ENCODE measurements at regions not wholly inside any gene's neighbourhood (a gene's known extent, or its start where the extent isn't known, plus 50 kb on each side); places are given as distances from the start of the nearest gene placed in this dataset.

- Histone ChIP-seq H3K27me3 (no peaks in the 10 kb centered on the region), H3K4me1 (ENCODE audit: control insufficient read depth in 1 of 2, insufficient read depth in 1 of 2, low read depth in 1 of 2, low read length in 1 of 2) (no peaks in the 10 kb centered on the region), H3K27ac (no peak overlapping the region), H3K9me3 (no peaks in the 10 kb centered on the region), H3K36me3 (no peaks in the 10 kb centered on the region), H3K4me3 (ENCODE audit: low read depth in 1 of 2, low read length in 1 of 2) (no peak overlapping the region)
- TF ChIP-seq, protein P1, sequence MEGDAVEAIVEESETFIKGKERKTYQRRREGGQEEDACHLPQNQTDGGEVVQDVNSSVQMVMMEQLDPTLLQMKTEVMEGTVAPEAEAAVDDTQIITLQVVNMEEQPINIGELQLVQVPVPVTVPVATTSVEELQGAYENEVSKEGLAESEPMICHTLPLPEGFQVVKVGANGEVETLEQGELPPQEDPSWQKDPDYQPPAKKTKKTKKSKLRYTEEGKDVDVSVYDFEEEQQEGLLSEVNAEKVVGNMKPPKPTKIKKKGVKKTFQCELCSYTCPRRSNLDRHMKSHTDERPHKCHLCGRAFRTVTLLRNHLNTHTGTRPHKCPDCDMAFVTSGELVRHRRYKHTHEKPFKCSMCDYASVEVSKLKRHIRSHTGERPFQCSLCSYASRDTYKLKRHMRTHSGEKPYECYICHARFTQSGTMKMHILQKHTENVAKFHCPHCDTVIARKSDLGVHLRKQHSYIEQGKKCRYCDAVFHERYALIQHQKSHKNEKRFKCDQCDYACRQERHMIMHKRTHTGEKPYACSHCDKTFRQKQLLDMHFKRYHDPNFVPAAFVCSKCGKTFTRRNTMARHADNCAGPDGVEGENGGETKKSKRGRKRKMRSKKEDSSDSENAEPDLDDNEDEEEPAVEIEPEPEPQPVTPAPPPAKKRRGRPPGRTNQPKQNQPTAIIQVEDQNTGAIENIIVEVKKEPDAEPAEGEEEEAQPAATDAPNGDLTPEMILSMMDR (IDR thresholded peaks at IDR 0.05) = no peak
Measured at GRCh38 chr4:123248085-123248659, 148.4 kb upstream of the SPRY1 start.

GRCh38 chr4:123249821-123250220 lies 146.8 kb upstream of the SPRY1 start:
- H3K27me3 ChIP-seq = no peaks in the 10 kb centered on the region
- H3K9me3 ChIP-seq = no peaks in the 10 kb centered on the region
- no peaks in the 10 kb centered on the region for H3K36me3 ChIP-seq
- no peak overlapping the region for H3K4me3 ChIP-seq (ENCODE audit: low read depth in 1 of 2, low read length in 1 of 2)
- no peak overlapping the region for H3K27ac ChIP-seq
- TF ChIP-seq, protein P1 (IDR thresholded peaks at IDR 0.05) = no peak
- H3K4me1 ChIP-seq (ENCODE audit: control insufficient read depth in 1 of 2, insufficient read depth in 1 of 2, low read depth in 1 of 2, low read length in 1 of 2) = no peaks in the 10 kb centered on the region

- Histone ChIP-seq H3K36me3 (no peaks in the 10 kb centered on the region), H3K27me3 (no peaks in the 10 kb centered on the region), H3K27ac (no peak overlapping the region), H3K4me1 (ENCODE audit: control insufficient read depth in 1 of 2, insufficient read depth in 1 of 2, low read depth in 1 of 2, low read length in 1 of 2) (no peaks in the 10 kb centered on the region), H3K4me3 (ENCODE audit: low read depth in 1 of 2, low read length in 1 of 2) (no peak overlapping the region), H3K9me3 (no peaks in the 10 kb centered on the region)
- TF ChIP-seq, protein P1 (IDR thresholded peaks at IDR 0.05) = no peak
Measured at GRCh38 chr4:123250843-123251242, 145.8 kb upstream of the SPRY1 start.

DNA sequence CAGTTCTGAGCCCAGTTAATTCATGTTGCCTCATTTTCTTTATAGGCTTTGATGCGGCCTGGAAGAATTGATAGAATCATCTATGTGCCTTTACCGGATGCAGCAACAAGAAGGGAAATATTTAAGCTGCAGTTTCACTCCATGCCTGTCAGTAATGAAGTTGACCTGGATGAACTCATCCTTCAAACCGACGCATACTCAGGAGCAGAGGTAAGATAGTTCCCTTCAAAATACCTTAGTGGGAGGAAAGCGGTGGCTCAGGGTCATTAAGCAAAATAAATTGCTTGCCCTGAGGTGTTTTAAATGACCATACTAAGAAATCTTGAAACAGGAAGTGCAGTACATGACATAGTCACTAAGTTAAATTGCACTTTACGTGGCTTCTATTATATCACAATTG lies 140.6 kb upstream of the SPRY1 start:
- H3K4me3 ChIP-seq (ENCODE audit: low read depth in 1 of 2, low read length in 1 of 2) = no peak overlapping the region
- TF ChIP-seq, protein P1 (IDR thresholded peaks at IDR 0.05) = no peak

GRCh38 chr4:123256901-123257300 lies 139.7 kb upstream of the SPRY1 start:
- Histone ChIP-seq H3K9me3 (no peaks in the 10 kb centered on the region), H3K4me3 (ENCODE audit: low read depth in 1 of 2, low read length in 1 of 2) (no peak overlapping the region), H3K27me3 (no peaks in the 10 kb centered on the region), H3K4me1 (ENCODE audit: control insufficient read depth in 1 of 2, insufficient read depth in 1 of 2, low read depth in 1 of 2, low read length in 1 of 2) (no peaks in the 10 kb centered on the region), H3K27ac (no peak overlapping the region), H3K36me3 (no peaks in the 10 kb centered on the region)
- TF ChIP-seq, protein P1 (IDR thresholded peaks at IDR 0.05) = no peak

More for the DNA sequence above, 140.6 kb upstream of the SPRY1 start:
- Histone ChIP-seq H3K27ac (no peak overlapping the region), H3K27me3 (no peaks in the 10 kb centered on the region), H3K4me1 (ENCODE audit: control insufficient read depth in 1 of 2, insufficient read depth in 1 of 2, low read depth in 1 of 2, low read length in 1 of 2) (no peaks in the 10 kb centered on the region), H3K9me3 (no peaks in the 10 kb centered on the region), H3K36me3 (no peaks in the 10 kb centered on the region)

DNA sequence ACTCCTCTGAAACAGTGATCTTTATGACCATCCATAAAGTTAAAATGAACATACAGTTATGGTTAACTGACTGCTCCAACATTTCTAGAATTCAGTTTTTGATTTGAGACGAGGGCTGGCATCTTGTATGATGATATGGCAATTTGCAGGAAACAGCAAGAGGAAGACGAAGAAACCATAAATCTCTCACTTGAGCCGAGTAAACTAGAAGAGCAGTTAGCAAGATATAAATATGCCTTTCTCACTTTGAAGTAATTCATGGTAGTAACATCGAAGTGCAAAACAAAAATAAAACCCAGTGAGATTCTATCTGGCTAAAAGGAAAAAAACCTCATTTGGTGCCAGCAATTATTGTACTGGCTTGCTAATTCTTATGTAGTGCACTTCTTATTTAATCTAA lies 139.0 kb upstream of the SPRY1 start:
- Histone ChIP-seq H3K4me1 (ENCODE audit: control insufficient read depth in 1 of 2, insufficient read depth in 1 of 2, low read depth in 1 of 2, low read length in 1 of 2) (no peaks in the 10 kb centered on the region), H3K27me3 (no peaks in the 10 kb centered on the region), H3K4me3 (ENCODE audit: low read depth in 1 of 2, low read length in 1 of 2) (no peak overlapping the region), H3K9me3 (no peaks in the 10 kb centered on the region), H3K36me3 (no peaks in the 10 kb centered on the region), H3K27ac (no peak overlapping the region)
- TF ChIP-seq, protein P1 (IDR thresholded peaks at IDR 0.05) = no peak
